ENCODE measurements at regions not wholly inside any gene's neighbourhood (a gene's known extent, or its start where the extent isn't known, plus 50 kb on each side); places are given as distances from the start of the nearest gene placed in this dataset.

- no peak for DNase-seq (ENCODE audit: low read depth)
- no peak for TF ChIP-seq CTCF (IDR thresholded peaks at IDR 0.05; ENCODE audit: control insufficient read depth, insufficient read depth, low read depth, low read length, missing control alignments)
- no peak overlapping the region for H3K4me3 ChIP-seq (ENCODE audit: control insufficient read depth, low read depth, low read length)
Observed at GRCh38 chr5:30874241-30875034, 319.0 kb upstream of the CDH6 start.

DNA sequence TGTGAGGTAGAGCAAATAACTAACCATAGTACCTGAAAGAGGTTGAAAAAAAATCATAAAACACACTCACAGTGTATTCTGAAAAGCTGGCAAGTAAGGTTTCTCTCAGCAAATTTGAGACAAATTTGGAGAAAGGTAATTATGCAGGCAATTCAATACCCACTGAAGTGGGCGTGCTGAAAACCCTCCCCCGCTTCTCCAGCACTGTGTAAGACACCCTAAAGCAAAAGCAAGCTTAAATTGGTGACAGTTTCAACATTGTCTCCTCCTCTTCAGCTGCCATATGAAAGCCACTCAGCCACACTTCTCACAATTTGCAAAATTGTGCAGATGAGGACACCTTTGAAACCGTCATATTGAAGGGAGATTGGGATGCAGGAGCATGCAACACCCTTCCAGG lies 322.3 kb upstream of the CDH6 start:
- no peak overlapping the region for H3K4me3 ChIP-seq (ENCODE audit: control insufficient read depth, low read depth, low read length)
- no peak for TF ChIP-seq CTCF (IDR thresholded peaks at IDR 0.05; ENCODE audit: control insufficient read depth, insufficient read depth, low read depth, low read length, missing control alignments)
- no peak for DNase-seq (ENCODE audit: low read depth)

GRCh38 chr5:30867711-30868110 lies 325.8 kb upstream of the CDH6 start:
- no peak for DNase-seq (ENCODE audit: low read depth)
- H3K4me3 ChIP-seq (ENCODE audit: control insufficient read depth, low read depth, low read length) = no peak overlapping the region
- TF ChIP-seq CTCF (IDR thresholded peaks at IDR 0.05; ENCODE audit: control insufficient read depth, insufficient read depth, low read depth, low read length, missing control alignments) = no peak

GRCh38 chr5:30866142-30866541 lies 327.3 kb upstream of the CDH6 start:
- H3K4me3 ChIP-seq (ENCODE audit: control insufficient read depth, low read depth, low read length) = no peak overlapping the region
- TF ChIP-seq CTCF (IDR thresholded peaks at IDR 0.05; ENCODE audit: control insufficient read depth, insufficient read depth, low read depth, low read length, missing control alignments) = no peak
- no peak for DNase-seq (ENCODE audit: low read depth)

- TF ChIP-seq CTCF (IDR thresholded peaks at IDR 0.05; ENCODE audit: control insufficient read depth, insufficient read depth, low read depth, low read length, missing control alignments) = no peak
- DNase-seq (ENCODE audit: low read depth) = no peak
- no peak overlapping the region for H3K4me3 ChIP-seq (ENCODE audit: control insufficient read depth, low read depth, low read length)
Observed at GRCh38 chr5:30856242-30856641, 337.2 kb upstream of the CDH6 start.

DNA sequence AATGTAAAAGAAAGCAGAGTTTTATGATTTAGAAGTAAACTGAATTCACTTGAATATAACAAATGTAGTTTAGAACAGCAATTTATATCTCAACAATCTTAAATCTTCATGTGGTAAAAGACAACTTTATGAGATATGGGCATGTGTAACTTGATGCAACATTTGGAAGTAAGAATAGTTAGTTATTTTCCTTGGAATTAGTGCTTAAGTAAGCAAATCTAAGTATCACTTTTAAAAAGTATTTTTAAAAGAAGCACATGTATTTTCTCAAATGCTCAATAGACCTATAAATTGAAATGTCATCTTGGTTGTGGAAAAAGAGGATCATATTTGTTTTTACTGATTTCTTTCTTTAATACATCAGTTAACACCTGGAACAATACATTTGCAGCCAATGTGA lies 340.3 kb upstream of the CDH6 start:
- no peak overlapping the region for H3K4me3 ChIP-seq (ENCODE audit: control insufficient read depth, low read depth, low read length)
- DNase-seq (ENCODE audit: low read depth) = no peak
- TF ChIP-seq CTCF (IDR thresholded peaks at IDR 0.05; ENCODE audit: control insufficient read depth, insufficient read depth, low read depth, low read length, missing control alignments) = no peak

Measured in AG09309 (cell line).